T47D (cell line): ENCODE measurements at regions not wholly inside any gene's neighbourhood (a gene's known extent, or its start where the extent isn't known, plus 50 kb on each side); places are given as distances from the start of the nearest gene placed in this dataset.

Experiments
- DNase-seq, 2 experiments: peaks; one replicate each; pipeline versions ENCODE4 v3.0.0 to v3.0.0-alpha.2; 2011 to 2012; ENCODE audit warnings: low read depth in 1 of 2, low spot score in 1 of 2
- JUND ChIP-seq: IDR thresholded peaks from 2 replicates; pipeline ENCODE4 v1.6.1; 2012; ENCODE audit warnings: low read depth
- in situ Hi-C: cut with HindIII; loops from 2 replicates; pipeline ENCODE4 v1.10.0; 2016; ENCODE audit warnings: low sequenced_read_pairs, low pct_unique_long_range_greater_than_20kb

DNA sequence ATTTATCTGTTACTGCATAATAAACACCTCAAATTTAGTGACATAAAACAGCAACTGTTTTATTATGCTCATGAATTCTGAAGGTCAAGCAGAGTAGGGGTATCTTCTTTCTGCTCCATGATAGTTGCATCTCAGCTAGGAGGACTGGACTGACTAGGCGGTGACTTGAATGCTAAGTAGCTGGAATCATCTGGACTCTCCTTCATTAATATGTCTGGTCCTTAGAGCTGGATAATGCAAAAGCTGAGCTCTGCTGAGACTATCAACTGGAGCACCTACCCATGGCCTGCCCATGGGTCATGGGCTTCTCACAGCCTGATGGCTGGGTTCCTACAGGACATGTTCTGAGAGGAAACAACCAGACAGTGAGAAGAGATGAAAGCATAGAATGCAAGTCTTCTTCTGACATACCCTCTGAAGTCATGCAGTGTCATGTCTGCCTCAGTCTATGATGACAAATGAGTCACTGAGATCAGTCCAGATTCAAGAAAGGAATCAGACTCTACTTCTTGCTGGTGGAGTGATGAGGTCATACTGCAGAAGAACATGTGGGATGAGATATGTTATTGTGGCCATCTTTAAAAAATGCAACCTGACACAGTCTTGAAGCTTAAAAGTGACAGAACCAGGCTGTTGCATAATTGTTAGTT is 174.2 kb upstream of the OSR1 start:
- in situ Hi-C loops = no loop called here
- no peak for DNase-seq
- TF ChIP-seq JUND = no peak

DNA sequence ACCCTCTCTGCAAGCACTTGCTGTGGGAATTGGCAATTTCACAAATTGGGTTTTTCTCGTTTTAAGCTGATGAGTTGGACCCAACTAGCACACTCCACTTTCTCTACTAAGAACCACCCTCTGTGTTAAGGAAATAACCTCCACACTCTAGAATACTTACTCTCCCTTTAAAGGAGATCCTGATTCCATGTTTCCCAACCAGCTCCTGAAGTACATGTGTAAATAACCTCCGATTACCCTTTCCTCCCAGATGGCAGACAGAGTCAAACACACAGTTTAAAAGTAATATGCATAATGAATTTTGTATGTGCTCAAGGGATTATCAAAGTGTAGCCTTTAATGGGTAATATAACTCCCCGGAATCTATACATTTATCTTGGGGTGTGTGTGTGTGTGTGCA is 171.3 kb upstream of the OSR1 start:
- in situ Hi-C loops = no loop called here
- no peak for TF ChIP-seq JUND
- no peak for DNase-seq

GRCh38 chr2:19527771-19528170 is 169.3 kb upstream of the OSR1 start:
- DNase-seq = no peak
- TF ChIP-seq JUND = no peak
- in situ Hi-C loops = no loop called here

DNA sequence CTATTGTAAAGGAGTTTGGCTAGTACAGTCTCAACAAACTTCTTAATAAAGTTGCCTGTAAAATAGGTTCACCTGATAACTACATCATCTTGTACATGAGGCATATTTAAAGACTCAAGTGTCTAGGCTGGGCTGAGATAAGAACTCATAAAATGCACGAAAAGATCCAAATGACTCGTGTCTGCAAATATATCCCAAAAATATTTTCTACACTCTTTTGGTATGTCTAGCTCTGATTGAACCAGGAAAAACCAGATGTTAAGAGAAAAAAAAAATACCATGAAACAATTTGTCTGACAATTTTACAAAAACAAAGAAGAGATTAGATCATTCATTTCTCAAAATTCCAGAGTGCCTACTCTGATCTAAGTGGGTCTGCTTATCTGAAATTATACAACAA is 166.9 kb upstream of the OSR1 start:
- no peak for TF ChIP-seq JUND
- DNase-seq = no peak
- in situ Hi-C loops = no loop called here

- TF ChIP-seq JUND = no peak
- in situ Hi-C loops = no loop called here
Measured at GRCh38 chr2:19519045-19519444, 160.6 kb upstream of the OSR1 start.

DNA sequence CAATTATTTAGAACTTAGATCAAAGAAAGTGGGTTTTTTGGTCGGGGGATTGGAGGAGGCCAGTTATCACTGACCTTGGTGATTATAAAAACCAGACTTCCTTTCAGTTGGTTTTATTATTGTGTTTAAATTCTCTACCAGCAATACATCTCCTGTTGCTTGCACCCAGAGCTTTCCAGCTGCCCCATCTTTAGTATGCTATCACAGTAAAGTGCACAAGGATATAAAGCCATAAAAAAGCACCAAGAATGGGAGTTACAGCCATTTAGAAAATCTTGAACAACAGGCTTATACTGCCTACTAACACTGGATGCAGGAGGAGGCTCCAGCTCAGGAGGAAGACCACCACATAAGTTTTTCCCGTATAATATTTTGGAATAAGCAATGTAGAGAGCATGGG is 148.7 kb upstream of the OSR1 start:
- in situ Hi-C loops = no loop called here

More at GRCh38 chr2:19519045-19519444, 160.6 kb upstream of the OSR1 start:
- DNase-seq = no peak

DNA sequence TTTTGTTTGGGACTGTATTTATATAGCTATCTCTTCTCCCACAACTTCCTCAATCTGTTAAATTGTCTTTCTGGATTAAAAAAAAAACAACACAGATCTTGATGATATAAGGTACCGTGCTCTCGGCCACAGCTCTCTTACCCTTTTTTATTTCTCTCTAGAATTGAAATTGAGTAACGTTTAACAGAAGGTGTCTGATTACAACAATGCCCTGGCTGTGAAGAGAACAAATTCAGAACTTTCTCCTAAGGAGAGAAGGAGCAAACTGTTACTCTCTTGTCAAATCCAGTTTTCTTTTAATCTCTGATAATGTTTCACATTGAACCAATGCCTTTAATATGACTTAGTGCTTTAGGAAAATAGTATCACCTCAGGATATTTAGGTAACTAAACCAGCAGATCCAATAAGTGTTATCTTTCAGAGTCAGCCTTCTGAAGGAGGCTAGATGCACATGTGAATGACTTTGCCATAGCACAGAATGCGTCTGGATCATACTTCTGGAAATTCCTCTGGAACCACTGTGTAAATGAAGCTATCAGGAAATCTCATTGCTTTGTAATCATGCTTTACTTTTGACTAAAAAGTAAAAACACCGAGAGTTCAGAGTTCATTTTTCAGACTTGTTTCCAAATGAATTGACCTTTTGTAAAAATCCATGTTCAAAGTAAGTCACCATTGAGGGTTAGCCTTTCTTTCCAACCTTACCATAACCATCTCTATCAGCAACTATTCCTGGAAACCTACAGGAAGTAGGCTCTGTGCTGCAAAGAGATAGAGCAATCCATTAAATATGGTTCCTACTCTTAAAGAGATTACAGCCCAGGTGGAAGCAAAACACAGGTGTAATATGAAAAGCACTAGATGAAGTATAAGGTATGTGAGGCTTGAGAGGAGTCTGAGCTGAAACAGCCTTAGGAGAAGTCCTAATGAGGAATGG is 147.0 kb upstream of the OSR1 start:
- TF ChIP-seq JUND = no peak
- in situ Hi-C loops = no loop called here
- no peak for DNase-seq

More for the DNA sequence above, 148.7 kb upstream of the OSR1 start:
- TF ChIP-seq JUND = no peak
- DNase-seq = no peak

DNA sequence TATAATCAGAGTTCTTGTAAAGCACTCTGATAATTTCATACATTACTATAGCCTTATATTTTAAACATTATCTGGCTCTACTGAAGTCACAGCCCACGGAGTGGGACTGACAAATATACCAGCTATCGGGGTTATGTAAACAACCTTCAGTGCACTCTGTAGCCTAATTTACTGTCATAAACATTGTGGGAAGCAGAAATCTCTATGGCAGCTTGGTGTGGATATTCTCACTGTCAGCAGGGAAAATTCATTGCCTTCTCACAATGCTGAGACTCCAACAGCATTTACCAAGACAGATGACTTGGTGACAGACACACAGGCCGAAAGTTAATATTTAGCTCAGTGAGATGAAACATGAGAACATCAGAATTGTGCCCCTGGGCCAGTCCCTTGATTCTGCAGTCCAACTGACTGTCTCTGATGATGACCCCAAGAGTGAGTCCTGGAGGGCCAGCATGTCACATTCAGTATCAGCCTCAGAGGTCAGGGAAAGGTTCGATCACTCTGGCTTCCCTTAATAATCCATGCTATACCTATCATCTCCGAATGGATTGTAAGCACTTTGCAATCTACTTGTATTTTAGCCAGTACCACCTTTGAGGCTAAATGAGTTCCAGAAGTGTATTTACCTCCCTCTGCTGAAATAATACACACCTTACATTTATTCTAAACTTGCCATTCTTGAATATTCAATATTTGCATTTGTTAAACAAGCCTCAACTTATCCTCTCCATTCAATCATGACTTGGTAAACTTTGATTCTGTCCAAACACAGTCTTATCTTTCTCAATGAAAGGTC is 146.2 kb upstream of the OSR1 start:
- no peak for TF ChIP-seq JUND
- DNase-seq = no peak
- in situ Hi-C loops = no loop called here

- in situ Hi-C loops = no loop called here
- no peak for TF ChIP-seq JUND
- no peak for DNase-seq
Measured at GRCh38 chr2:19503915-19504314, 145.5 kb upstream of the OSR1 start.

DNA sequence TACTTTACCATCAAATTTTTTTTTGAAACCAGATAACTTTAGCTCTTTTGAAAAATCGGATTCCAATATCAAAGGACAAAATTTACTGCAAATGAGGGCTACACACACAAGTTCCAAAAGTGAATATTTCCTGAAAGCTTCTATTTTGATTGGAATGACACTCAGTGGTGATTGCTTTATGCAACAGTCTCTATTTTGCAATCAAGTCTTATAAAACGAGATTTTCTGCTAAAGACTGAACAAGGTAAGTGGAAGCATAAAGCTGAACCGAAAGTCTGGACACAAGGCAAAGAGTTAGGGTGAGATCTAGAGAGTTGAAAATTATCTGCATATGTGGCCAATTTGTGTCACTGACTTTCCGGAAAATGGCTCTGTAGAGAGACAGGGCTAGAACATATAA is 145.0 kb upstream of the OSR1 start:
- in situ Hi-C loops = no loop called here
- TF ChIP-seq JUND = no peak
- DNase-seq = no peak

DNA sequence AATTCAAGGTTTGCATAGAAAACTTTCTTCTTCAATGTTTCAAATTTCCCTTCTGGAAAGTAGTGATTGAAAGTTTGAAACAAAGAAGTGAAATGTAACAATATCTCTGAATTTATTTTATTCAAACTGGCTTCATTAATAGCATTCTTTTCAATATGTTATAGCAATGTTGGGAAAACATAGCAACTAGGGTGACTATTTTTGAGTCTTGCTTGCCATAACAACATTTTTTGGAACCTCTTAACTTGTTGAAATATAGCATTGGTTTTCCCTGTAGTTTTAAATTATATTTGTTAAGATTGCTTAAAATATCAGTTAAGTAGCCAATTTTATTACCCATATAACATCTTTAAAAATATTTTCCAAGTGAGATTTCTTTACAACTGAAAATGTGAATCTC is 141.7 kb upstream of the OSR1 start:
- no peak for DNase-seq
- TF ChIP-seq JUND = no peak
- in situ Hi-C loops = no loop called here

DNA sequence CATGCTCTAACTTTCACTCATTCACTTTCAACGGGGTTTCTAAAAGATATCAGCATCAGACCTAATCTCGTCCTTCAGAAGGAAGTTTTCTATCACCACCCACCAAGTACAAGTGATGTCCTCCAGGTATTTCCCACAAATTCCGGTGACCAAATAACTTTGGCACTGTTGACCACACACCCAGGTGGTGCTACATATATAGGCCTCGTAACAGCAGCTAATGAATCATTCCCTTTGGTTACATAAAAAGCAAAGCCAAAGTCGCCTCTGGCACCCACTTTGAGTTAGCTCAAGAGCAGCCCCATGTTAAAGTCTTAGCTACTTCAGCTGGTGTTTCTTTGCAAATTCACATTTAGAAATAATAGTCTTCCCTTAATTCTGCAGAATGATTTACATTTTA is 138.2 kb upstream of the OSR1 start:
- in situ Hi-C loops = no loop called here
- TF ChIP-seq JUND = no peak
- no peak for DNase-seq

GRCh38 chr2:19494241-19494640 is 135.8 kb upstream of the OSR1 start:
- no peak for TF ChIP-seq JUND
- in situ Hi-C loops = no loop called here

More at GRCh38 chr2:19494241-19494640, 135.8 kb upstream of the OSR1 start:
- DNase-seq = no peak
